ENCODE measurements at regions not wholly inside any gene's neighbourhood (a gene's known extent, or its start where the extent isn't known, plus 50 kb on each side); places are given as distances from the start of the nearest gene placed in this dataset.

DNA sequence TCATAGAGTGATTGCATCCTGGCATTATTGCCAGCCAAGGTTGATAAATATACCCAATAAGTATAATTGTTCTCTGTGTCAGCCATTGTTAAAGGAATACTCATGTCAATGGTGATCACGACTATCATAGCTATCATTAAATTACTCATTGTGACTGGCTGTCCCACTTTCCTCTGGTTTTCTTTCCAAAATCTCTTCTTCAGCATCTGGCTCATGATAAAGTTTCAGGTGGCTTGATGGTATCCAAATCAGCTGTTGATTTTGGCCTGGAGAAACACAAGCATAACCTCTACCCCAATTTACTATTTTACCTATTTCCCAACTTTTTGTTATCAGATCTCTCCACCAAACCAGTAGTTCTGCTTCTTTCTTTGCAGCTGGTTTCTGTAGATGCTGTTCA, 67.1 kb upstream of the SPIN2A start:
- no peak for DNase-seq

- DNase-seq, result no peak
Measured at GRCh38 chrX:57211906-57212305, 74.6 kb upstream of the FAAH2 start.

GRCh38 chrX:57227691-57228090, 58.8 kb upstream of the FAAH2 start:
- DNase-seq, result peak; percentile 1

GRCh38 chrX:57232658-57233360, 53.7 kb upstream of the FAAH2 start:
- DNase-seq, result no peak

Data from hematopoietic multipotent progenitor cell treated with erythropoietin and hydrocortisone succinate and interleukin-3 and kit ligand, for 4 days (in vitro differentiated cells).